Anterior cingulate cortex (tissue), 58 donors: ENCODE measurements at regions not wholly inside any gene's neighbourhood (a gene's known extent, or its start where the extent isn't known, plus 50 kb on each side); places are given as distances from the start of the nearest gene placed in this dataset.

Source experiments
- DNase-seq, 58 donors: peaks; one replicate each; lab custom pipeline; 2025; lab: John Stamatoyannopoulos, UW

- no peak for DNase-seq
These were observed 452.1 kb downstream of the TMX3 start for GRCh38 chr18:68262690-68263294.

GRCh38 chr18:68256418-68257067 is 458.4 kb downstream of the TMX3 start:
- no peak for DNase-seq

- no peak for DNase-seq
These were observed 470.1 kb downstream of the TMX3 start for GRCh38 chr18:68244786-68245185.

- DNase-seq, result no peak
These were observed 473.0 kb downstream of the TMX3 start for GRCh38 chr18:68241881-68242280.

GRCh38 chr18:68234676-68235075 is 480.2 kb downstream of the TMX3 start:
- no peak for DNase-seq

GRCh38 chr18:68234131-68234530 is 480.8 kb downstream of the TMX3 start:
- no peak for DNase-seq

GRCh38 chr18:68233018-68233417 is 481.9 kb downstream of the TMX3 start:
- DNase-seq, result no peak

- DNase-seq, result no peak
These were observed 485.6 kb downstream of the TMX3 start for GRCh38 chr18:68229351-68229750.

- DNase-seq, result no peak
These were observed 493.7 kb downstream of the TMX3 start for GRCh38 chr18:68221111-68221724.

GRCh38 chr18:68220458-68220857 is 494.4 kb downstream of the TMX3 start:
- DNase-seq, result no peak

- DNase-seq, result no peak
These were observed 495.0 kb downstream of the TMX3 start for GRCh38 chr18:68219872-68220271.

- no peak for DNase-seq
These were observed 495.6 kb downstream of the TMX3 start for GRCh38 chr18:68219274-68219673.

- DNase-seq, result no peak
These were observed 499.0 kb downstream of the TMX3 start for GRCh38 chr18:68215931-68216330.

GRCh38 chr18:68186039-68186438 is 528.9 kb downstream of the TMX3 start:
- no peak for DNase-seq

- DNase-seq, result no peak
These were observed 533.0 kb downstream of the TMX3 start for GRCh38 chr18:68181956-68182355.

- DNase-seq, result no peak
These were observed 535.1 kb downstream of the TMX3 start for GRCh38 chr18:68179811-68180210.

GRCh38 chr18:68178921-68179320 is 536.0 kb downstream of the TMX3 start:
- DNase-seq, result no peak

GRCh38 chr18:68177807-68178702 is 536.9 kb downstream of the TMX3 start:
- DNase-seq, result no peak

- DNase-seq, result no peak
These were observed 538.0 kb downstream of the TMX3 start for GRCh38 chr18:68176901-68177300.

- DNase-seq, result no peak
These were observed 541.9 kb downstream of the TMX3 start for GRCh38 chr18:68172842-68173549.
